Kidney (tissue), 13 donors: ENCODE measurements at regions not wholly inside any gene's neighbourhood (a gene's known extent, or its start where the extent isn't known, plus 50 kb on each side); places are given as distances from the start of the nearest gene placed in this dataset.

Experiments used
- DNase-seq, 5 donors: peaks; one replicate each; pipeline ENCODE4 v3.0.0-alpha.2; 2013 to 2020
- FAIRE-seq: peaks from 2 replicates; lab custom pipeline; 2012; peaks lifted over from hg19 to GRCh38; lab: Jason Lieb, UNC
- H3K27ac ChIP-seq, 2 donors: one replicate each; pipeline ENCODE4 v1.7.0; 2013; ENCODE audit warnings: low read depth in 2 of 2, low read length in 2 of 2, inconsistent platforms in 1 of 2
- H3K27me3 ChIP-seq: one replicate; pipeline ENCODE4 v1.7.1; 2013; ENCODE audit warnings: low read length, inconsistent platforms; ENCODE audit not compliant: control insufficient read depth, insufficient read depth
- H3K36me3 ChIP-seq, 3 donors: one replicate each; pipeline versions ENCODE4 v1.7.0 to v1.7.1; 2013; ENCODE audit warnings: low read length in 3 of 3, control low read depth in 1 of 3, inconsistent platforms in 1 of 3; ENCODE audit not compliant: insufficient read depth in 3 of 3, control insufficient read depth in 2 of 3
- H3K4me1 ChIP-seq, 3 donors: one replicate each; pipeline versions ENCODE4 v1.7.0 to v1.7.1; 2013; ENCODE audit warnings: low read length in 3 of 3, inconsistent platforms in 1 of 3, low read depth in 1 of 3; ENCODE audit not compliant: control insufficient read depth in 2 of 3, insufficient read depth in 2 of 3
- H3K4me3 ChIP-seq, 3 donors: one replicate each; pipeline versions ENCODE4 v1.7.0 to v1.8.1; 2013; ENCODE audit warnings: low read length in 3 of 3, control low read depth in 1 of 3, inconsistent platforms in 1 of 3
- H3K9ac ChIP-seq, 3 donors: one replicate each; pipeline versions ENCODE4 v1.7.0 to v1.7.1; 2013; ENCODE audit warnings: low read length in 3 of 3, control low read depth in 1 of 3, inconsistent platforms in 1 of 3
- H3K9me3 ChIP-seq, 3 donors: one replicate each; pipeline versions ENCODE4 v1.7.0 to v1.7.1; 2013; ENCODE audit warnings: low read length in 3 of 3, control low read depth in 1 of 3, inconsistent platforms in 1 of 3; ENCODE audit not compliant: control insufficient read depth in 2 of 3, insufficient read depth in 1 of 3
- intact Hi-C: fragments of 100-400 bp; cut with DNase I; formaldehyde crosslinking; loops from one replicate; pipeline ENCODE4 v1.11.1; 2022
- TF ChIP-seq, protein P1 (sequence below): IDR thresholded peaks from 3 replicates; pipeline ENCODE4 v1.5.1; 2012; ENCODE audit warnings: mild to moderate bottlenecking, moderate library complexity, borderline replicate concordance; ENCODE audit not compliant: insufficient read depth; ENCODE audit errors: extremely low read depth
- donor health status: control.
- donor health status: control.
- donor health status: control.
- donor health status: control.
- donor health status: control.
- donor health status: DM: yes; HTN: yes; CAD: no.
- donor health status: Normal renal cell carcinoma (clear cell type).

DNA sequence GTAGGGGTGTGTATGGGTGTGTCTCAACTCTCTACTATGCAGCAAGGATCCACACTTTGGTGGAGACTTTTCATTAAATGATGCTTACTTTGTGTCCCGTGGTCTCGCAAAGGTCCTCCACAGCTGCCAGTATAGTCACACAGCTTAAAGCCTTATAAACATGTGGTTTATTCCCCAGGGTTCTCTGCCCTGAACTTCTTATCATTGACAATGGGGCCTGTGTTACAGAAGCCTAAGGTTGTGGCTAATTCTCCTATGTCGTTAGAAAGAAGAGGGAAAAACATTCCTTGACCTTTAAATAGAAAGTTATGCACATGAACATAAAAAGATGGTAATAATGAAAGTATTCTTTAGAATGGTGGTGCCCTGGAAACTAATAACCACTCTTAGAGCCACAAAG lies 201.4 kb downstream of the INHBA start:
- Histone ChIP-seq H3K4me1 (no peaks in the 10 kb centered on the region), H3K4me3 (no peak overlapping the region), H3K27ac (no peak overlapping the region), H3K36me3 (no peaks in the 10 kb centered on the region), H3K9me3 (no peaks in the 10 kb centered on the region), H3K9ac (no peak overlapping the region), H3K27me3 (no peaks in the 10 kb centered on the region)
- TF ChIP-seq, protein P1, sequence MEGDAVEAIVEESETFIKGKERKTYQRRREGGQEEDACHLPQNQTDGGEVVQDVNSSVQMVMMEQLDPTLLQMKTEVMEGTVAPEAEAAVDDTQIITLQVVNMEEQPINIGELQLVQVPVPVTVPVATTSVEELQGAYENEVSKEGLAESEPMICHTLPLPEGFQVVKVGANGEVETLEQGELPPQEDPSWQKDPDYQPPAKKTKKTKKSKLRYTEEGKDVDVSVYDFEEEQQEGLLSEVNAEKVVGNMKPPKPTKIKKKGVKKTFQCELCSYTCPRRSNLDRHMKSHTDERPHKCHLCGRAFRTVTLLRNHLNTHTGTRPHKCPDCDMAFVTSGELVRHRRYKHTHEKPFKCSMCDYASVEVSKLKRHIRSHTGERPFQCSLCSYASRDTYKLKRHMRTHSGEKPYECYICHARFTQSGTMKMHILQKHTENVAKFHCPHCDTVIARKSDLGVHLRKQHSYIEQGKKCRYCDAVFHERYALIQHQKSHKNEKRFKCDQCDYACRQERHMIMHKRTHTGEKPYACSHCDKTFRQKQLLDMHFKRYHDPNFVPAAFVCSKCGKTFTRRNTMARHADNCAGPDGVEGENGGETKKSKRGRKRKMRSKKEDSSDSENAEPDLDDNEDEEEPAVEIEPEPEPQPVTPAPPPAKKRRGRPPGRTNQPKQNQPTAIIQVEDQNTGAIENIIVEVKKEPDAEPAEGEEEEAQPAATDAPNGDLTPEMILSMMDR: no peak
- intact Hi-C loops: no loop called here
- FAIRE-seq (no peak), DNase-seq (no peak)

DNA sequence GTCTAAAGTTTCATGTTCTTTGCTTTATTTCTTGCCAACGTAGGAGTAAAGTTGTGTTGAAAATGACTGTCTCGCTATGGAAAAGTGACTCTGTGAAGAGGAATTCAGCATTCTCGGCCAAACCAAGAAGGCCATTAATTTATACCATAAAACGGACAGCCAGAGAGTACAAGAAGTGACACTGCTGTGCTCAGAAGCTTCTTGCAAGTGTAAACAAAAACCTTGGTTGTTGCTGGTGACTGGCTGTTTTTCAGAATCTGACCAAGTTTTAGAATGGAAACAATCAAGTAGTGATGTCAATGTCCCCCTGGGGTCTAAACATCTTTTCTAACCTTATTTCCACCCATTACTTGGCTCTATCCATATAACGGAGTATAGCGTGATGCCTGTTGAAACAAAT lies 201.9 kb downstream of the INHBA start:
- TF ChIP-seq, protein P1: no peak
- Histone ChIP-seq H3K4me3 (no peak overlapping the region), H3K27ac (no peak overlapping the region), H3K27me3 (no peaks in the 10 kb centered on the region), H3K36me3 (no peaks in the 10 kb centered on the region), H3K4me1 (no peaks in the 10 kb centered on the region), H3K9ac (no peak overlapping the region), H3K9me3 (no peaks in the 10 kb centered on the region)
- no peak for FAIRE-seq
- peak in 2 of 5 donors; percentile 5 to 51 for DNase-seq
- intact Hi-C loops: no loop called here

DNA sequence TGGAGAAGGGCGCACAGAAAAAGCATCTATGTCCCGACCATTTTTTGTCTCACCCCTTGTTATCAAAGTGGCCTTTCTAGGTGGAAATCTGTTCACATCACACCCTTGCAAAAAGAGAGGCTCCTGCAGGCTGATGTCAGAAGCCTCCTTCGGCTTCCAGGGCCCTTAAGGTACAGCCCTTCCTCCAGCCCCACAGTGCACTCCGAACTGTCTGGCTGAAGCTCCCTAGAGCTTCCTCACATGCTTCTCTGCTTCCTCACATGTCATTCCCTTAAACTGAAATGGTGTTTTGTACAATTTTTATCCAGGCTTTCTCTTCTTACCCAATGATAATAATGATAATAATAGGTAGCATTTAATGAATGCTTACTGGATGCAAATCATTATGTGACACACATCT lies 210.3 kb downstream of the INHBA start:
- no peaks in the 10 kb centered on the region for H3K4me1 ChIP-seq
- H3K27me3 ChIP-seq: no peaks in the 10 kb centered on the region
- no peak overlapping the region for H3K27ac ChIP-seq
- intact Hi-C loops: no loop called here
- no peak for FAIRE-seq
- no peaks in the 10 kb centered on the region for H3K9me3 ChIP-seq
- no peak overlapping the region for H3K4me3 ChIP-seq
- no peak for DNase-seq
- TF ChIP-seq, protein P1: no peak
- H3K36me3 ChIP-seq: no peaks in the 10 kb centered on the region
- H3K9ac ChIP-seq: no peak overlapping the region

DNA sequence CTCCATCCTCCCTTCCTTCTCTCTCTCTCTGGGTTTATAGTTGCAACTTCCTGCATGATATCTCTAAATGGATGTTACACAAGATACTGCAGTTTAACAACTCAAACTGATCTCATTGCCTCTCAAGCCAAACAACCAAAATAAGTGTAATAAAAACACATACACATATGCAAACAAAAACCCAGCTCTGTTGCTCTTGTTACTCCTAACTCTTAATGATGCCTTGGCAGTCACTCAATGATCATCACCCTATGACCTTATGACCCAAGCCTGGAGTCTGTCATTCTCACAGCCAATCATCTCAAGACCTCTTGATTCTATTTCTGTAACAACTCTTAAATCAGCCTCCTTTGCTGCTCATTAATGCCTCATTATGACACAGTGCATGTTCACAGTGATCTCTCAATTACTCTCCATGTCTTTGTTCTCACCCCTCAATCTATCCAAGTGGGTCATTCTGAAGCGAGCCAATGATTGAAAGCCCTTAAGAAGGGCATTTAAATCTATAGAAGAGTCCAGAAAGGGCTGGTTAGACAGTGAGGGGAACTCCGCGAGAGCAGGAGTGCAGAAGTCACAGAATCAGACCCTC lies 210.9 kb downstream of the INHBA start:
- Histone ChIP-seq H3K27me3 (no peaks in the 10 kb centered on the region), H3K27ac (no peak overlapping the region), H3K4me3 (no peak overlapping the region), H3K4me1 (no peaks in the 10 kb centered on the region), H3K9ac (no peak overlapping the region), H3K36me3 (no peaks in the 10 kb centered on the region), H3K9me3 (no peaks in the 10 kb centered on the region)
- intact Hi-C loops: no loop called here
- TF ChIP-seq, protein P1: no peak
- FAIRE-seq (no peak), DNase-seq (peak in 2 of 5 donors; percentile 27 to 53)
